Mesothelial cell of epicardium (in vitro differentiated cells): ENCODE measurements at regions not wholly inside any gene's neighbourhood (a gene's known extent, or its start where the extent isn't known, plus 50 kb on each side); places are given as distances from the start of the nearest gene placed in this dataset.

Experiments
- DNase-seq, 2 experiments: peaks; one replicate each; pipeline ENCODE4 v3.0.0; 2021; ENCODE audit warnings: low spot score in 2 of 2; ENCODE audit not compliant: unreplicated experiment in 2 of 2
- H3K27ac Mint-ChIP-seq: 2 replicates; pipeline ENCODE4 v1.8.0; 2021; ENCODE audit warnings: mixed read lengths
- H3K27me3 Mint-ChIP-seq: 2 replicates; pipeline ENCODE4 v1.8.0; 2021; ENCODE audit warnings: low read depth, mixed read lengths
- H3K36me3 Mint-ChIP-seq: 2 replicates; pipeline ENCODE4 v1.8.0; 2021; ENCODE audit warnings: mixed read lengths
- H3K4me1 Mint-ChIP-seq: 2 replicates; pipeline ENCODE4 v1.8.0; 2021; ENCODE audit warnings: mixed read lengths
- H3K4me3 Mint-ChIP-seq: 2 replicates; pipeline ENCODE4 v1.8.0; 2021; ENCODE audit warnings: mild to moderate bottlenecking, moderate library complexity, mixed read lengths
- H3K9me3 Mint-ChIP-seq: 2 replicates; pipeline ENCODE4 v1.8.0; 2021; ENCODE audit warnings: mixed read lengths
- CTCF ChIP-seq: fragments of 200-600 bp; sonication (generic); IDR thresholded peaks from one replicate; pipeline ENCODE4 v1.5.0; 2021; ENCODE audit warnings: antibody characterized with exemption; ENCODE audit not compliant: unreplicated experiment

DNA sequence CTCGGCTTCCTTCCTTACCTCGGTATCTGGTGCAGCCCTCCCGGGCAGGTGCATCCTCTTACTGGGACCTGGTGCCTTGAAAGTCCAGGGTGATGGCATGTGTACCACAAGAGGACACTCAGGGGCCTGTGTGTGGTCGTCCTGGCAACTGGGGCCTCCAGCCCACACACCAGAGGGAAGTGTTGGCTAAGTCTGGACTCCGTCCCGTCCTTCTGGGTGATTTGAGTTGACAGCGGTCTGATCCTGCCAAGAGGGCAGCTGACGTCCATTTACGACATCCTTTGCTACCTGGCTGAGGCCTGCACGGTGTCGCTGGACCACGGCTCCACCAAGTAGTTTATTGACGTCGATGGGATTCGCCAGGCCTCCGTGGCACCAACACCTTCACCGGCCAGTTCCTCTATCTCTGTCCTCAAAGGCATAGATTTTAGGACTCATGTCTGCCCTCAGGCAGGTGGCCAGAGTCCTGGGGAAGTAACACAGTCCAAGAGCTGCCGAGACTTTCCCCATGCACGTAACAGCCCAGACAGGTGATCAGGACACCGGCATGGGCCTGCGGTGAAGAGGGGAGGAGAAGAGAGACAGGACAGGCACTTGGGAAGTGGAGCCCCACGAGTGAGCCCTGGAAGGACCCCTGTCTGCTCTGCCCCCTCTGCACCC lies 186.0 kb upstream of the HDAC4 start:
- Mint-ChIP-seq H3K27ac (no peak overlapping the region), H3K36me3 (no peaks in the 10 kb centered on the region), H3K27me3 (peaks cover 2% of the 10 kb centered on the region), H3K9me3 (peaks cover 5% of the 10 kb centered on the region), H3K4me3 (no peak overlapping the region), H3K4me1 (peaks cover 2% of the 10 kb centered on the region)
- no peak for DNase-seq
- TF ChIP-seq CTCF: no peak

- H3K27ac Mint-ChIP-seq: no peak overlapping the region
- DNase-seq: no peak
- no peak overlapping the region for H3K4me3 Mint-ChIP-seq
- no peaks in the 10 kb centered on the region for H3K36me3 Mint-ChIP-seq
- H3K27me3 Mint-ChIP-seq: peaks cover 2% of the 10 kb centered on the region
- no peaks in the 10 kb centered on the region for H3K9me3 Mint-ChIP-seq
- peaks cover 2% of the 10 kb centered on the region for H3K4me1 Mint-ChIP-seq
- no peak for TF ChIP-seq CTCF
Observed at GRCh38 chr2:239585422-239585821, 184.6 kb upstream of the HDAC4 start.

DNA sequence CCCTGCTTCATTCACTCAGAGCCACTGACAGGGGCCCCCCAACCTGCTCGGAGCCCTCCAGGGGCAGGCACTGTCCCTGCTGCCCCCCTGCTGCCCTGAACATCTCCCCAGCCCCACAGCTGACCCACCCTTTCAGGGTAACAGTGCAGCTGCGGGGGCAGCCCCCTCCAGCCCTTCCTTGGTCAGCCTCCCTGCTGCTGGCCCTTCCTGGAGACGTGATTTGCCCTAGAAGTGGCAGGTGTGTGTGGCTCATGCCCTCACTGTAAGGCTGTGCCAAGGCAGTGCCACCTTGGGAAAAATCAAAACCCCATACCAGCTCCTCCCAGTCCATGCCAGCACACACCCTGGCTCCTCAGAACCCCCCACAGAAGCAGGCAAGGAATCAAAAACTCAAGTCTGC lies 184.2 kb upstream of the HDAC4 start:
- H3K4me1 Mint-ChIP-seq: peaks cover 4% of the 10 kb centered on the region
- H3K9me3 Mint-ChIP-seq: no peaks in the 10 kb centered on the region
- DNase-seq: no peak
- H3K27ac Mint-ChIP-seq: no peak overlapping the region
- no peaks in the 10 kb centered on the region for H3K36me3 Mint-ChIP-seq
- H3K4me3 Mint-ChIP-seq: no peak overlapping the region
- peaks cover 2% of the 10 kb centered on the region for H3K27me3 Mint-ChIP-seq
- TF ChIP-seq CTCF: no peak

GRCh38 chr2:239583879-239584859 lies 183.3 kb upstream of the HDAC4 start:
- peaks cover 2% of the 10 kb centered on the region for H3K27me3 Mint-ChIP-seq
- no peak overlapping the region for H3K27ac Mint-ChIP-seq
- no peak for TF ChIP-seq CTCF
- H3K4me3 Mint-ChIP-seq: no peak overlapping the region
- no peaks in the 10 kb centered on the region for H3K9me3 Mint-ChIP-seq
- no peaks in the 10 kb centered on the region for H3K36me3 Mint-ChIP-seq
- peaks cover 4% of the 10 kb centered on the region for H3K4me1 Mint-ChIP-seq
- no peak for DNase-seq

- Mint-ChIP-seq H3K9me3 (no peaks in the 10 kb centered on the region), H3K36me3 (no peaks in the 10 kb centered on the region), H3K27me3 (peaks cover 2% of the 10 kb centered on the region), H3K4me1 (peaks cover 5% of the 10 kb centered on the region), H3K27ac (no peak overlapping the region), H3K4me3 (no peak overlapping the region)
- TF ChIP-seq CTCF: no peak
- DNase-seq: no peak
Observed at GRCh38 chr2:239583171-239583878, 182.5 kb upstream of the HDAC4 start.
